ENCODE measurements at regions not wholly inside any gene's neighbourhood (a gene's known extent, or its start where the extent isn't known, plus 50 kb on each side); places are given as distances from the start of the nearest gene placed in this dataset.

DNA sequence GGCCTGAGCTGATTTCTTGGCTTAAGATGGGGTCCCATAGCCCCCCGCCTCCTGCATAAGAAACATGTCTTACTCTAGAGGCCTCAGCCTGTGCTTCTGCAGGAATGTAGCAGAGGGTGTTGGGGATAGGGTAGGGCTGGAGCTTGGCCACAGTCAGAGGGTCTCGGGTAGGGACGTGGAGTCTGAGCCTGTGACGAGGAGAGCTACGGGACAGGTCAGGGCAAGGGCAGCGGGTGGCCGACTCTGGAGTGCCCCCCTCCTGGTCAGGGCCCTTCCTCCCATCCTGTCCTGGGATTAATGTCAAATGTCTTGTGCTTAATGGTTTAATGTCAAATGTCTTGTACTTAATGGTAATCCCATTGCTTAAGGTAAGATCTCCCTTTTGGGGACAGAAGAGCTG, 130.4 kb downstream of the GLI2 start:
- DNase-seq (ENCODE audit: low read depth, low spot score) = no peak

DNA sequence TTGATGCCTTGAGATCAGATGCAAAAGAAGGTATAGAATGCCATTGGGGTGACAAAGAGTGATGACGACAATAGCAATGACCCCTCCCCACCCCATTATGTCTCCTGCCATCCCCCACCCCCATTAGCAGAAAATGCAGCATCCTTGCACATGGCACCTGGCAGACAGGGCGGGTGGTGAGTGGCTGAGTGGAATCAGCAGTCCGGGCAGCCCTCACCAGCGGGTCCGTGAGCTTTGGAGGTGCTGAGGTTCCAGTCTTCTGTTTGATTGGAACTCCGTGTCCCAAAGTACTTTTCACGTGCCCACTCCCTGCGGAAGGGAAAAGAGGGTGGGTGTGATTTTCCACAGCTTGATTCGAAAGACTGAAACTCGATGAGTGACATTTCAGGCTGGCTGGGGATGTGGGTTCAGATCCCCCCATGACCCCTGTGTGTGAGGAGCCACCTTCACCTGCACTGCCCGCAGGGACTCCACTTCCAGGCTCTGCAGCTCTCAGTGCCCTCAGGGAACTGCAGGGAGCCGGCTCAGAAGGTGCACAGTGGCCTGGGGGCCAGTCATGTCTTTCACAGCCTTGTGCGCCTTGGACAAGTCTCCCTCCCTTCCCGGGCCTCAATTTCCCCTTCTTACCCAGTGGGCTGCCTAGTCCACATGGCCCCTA, 130.9 kb downstream of the GLI2 start:
- DNase-seq (ENCODE audit: low read depth, low spot score) = no peak

DNA sequence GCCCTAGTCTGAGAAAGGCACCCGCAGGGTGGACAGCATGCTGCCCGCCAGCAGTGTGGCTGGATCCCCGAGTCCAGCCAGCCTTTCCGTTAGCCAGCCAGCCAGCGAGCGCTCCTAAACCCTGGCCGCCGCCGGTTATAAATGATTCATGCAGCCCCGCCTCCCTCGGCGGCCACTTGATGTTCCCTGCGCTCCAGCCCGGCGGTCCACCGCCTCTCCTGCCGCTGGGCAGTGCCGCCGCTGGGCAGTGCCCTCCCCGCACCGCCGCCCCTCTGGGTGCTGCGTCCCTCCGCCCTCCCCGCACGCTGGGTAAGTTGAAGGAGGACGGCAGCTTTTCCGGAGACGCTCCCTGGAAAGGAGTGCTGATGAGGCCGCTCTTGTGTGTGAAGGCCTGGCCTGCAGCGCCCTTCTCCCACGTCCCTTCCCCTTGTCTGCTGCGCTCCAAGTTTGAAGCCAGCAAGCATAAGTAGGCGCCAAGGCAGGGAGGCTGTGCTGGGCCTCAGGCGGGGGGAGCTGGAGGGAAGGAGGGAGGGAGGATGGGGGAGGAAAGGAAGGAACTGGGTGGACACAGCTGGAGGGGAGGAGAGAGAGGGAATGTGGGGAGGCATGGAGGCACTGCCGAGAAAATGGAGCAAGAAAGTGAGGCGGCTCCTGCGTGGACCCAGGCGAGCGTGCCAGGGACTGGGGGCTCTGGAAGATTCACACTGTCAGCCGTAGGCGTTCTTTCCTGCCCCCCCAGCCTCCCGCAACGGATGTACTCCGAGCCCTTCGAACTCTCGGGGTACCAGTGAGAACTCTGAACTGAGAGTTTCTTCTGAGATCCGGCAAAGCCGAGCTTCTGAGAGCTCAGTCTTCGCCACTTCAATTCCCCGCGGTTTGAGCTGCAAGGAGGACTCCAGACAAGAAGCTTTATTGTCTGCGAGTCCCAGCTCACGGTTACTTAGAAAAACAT, 131.9 kb downstream of the GLI2 start:
- DNase-seq (ENCODE audit: low read depth, low spot score) = no peak

DNA sequence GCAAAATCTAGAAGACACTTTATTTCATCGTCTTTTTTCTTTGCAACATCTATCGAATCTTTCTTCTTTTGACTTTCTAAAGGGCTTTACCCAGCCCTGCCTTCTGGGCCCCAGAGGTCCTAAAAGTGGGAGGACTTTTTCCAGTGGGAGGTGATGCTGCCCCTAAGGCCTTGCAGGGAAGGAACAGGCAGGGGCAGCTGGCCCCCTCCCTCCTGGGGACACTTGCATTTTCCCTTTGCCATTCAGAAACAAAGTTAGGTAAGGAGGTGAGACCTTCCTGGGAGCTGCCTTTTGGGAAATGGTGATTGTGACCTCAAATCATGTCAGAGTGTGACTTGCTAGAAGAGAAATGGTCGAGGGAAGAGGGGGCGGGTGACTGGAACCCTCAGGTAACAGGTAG, 132.7 kb downstream of the GLI2 start:
- DNase-seq (ENCODE audit: low read depth, low spot score) = no peak

DNA sequence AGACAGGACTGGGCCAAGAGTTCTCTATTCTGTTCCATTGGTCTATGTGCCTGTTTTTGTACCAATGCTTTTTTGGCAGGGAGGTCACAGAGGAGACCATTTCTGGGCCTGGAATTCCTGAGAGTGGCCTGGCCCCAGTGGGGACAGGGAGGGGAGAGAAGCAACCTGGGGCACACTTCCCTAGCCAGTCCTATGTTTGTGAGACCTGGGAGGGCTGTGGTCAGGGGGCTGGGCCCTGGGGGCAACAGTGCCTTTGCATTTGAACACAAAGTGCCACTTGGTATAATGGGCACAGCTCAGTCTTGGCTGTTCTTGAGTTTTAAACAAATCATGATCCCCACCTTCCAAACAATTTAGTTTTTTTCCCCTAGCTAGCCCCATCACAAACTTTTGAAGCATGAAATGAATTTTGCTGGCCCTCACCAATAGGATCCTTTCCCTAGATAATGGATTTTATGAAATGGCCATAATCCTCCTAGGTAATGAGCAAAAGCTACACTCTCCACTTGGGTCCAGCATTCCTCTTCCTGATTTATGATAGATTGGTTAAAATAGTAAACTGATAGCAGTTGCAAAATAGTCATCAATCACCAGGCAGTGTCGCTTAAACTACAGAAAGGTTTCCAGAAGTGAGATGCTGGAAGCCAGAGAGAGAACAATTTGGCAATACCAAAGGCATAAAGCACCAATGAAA, 133.5 kb downstream of the GLI2 start:
- no peak for DNase-seq (ENCODE audit: low read depth, low spot score)

DNA sequence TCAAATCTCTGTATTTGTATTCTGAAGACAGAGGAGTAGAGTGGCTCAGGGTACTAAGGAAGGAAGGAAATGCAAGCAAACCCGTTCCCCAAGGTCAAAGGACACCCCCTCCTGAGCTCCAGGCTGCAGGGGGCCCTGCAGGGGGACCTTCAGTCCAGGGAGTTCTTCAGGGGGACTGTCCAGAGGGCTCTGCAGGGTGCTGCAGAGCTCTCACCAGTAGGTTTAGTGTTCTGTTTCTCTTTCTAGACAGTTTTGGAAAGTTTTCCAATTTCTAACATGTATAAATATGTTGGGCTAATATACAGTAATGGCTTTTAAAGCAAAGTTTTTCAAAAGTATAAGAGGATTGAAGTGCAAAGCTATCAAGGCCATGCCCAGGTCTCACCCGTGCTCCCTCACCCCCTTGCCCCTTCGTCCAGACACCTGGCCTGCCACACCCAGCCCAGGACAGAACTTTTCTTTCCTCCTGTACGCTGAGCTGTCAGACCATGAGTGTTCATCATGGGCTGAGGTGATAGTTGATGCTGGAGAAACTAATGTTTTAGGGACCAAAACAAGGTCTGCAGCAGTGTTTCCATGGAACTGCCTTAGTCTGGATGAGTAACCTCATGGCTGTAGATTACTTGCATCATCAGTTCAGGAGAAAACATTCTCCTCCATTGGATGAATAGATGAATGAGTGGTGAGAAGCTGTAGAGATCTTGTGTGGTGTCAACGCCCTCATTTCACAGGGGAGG, 134.2 kb downstream of the GLI2 start:
- no peak for DNase-seq (ENCODE audit: low read depth, low spot score)

DNA sequence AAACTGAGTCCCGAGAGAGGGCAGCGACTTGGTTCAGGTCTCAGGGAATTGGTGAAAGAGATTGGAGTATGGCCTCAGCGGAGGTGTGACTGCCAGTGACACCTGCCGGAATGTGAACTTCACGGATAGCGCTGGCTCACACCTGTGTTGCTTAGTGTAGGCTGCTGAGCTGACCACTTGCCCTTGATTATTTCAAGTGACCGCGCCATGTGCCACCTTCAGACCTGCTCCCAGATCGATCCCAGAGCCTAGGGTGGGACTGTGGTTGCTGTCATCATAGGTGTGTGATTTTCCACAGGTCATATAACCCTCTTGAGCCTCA, 134.8 kb downstream of the GLI2 start:
- no peak for DNase-seq (ENCODE audit: low read depth, low spot score)

DNA sequence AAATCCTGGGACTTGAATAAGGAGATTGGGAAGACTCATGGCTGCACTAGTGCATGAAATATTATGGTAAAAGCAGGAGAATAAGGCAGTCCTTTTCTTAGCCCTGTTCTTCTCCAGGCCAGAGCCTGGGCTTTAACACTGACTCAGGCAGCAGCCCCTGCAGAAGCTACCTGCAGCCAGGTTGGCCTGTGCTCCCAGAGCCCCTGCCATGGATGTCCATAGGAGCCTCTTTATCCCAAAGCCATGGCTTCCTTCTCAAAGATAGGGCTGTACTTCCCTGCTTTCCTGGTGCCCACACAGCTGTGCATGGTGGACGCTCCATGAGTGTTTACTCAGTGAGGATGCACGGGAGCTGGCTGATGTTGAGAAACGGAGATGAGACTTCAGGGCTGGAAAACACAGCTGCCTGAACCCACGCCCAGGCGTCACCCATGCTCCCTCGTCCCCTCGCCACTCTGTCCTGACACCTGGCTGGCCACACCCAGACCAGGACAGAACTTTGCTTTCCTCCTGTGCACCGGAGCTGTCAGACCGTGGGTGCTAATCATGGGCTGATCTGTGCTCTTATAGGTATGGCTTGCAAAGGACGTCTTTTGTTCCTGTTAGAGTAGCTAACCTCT, 135.5 kb downstream of the GLI2 start:
- DNase-seq (ENCODE audit: low read depth, low spot score) = no peak

DNA sequence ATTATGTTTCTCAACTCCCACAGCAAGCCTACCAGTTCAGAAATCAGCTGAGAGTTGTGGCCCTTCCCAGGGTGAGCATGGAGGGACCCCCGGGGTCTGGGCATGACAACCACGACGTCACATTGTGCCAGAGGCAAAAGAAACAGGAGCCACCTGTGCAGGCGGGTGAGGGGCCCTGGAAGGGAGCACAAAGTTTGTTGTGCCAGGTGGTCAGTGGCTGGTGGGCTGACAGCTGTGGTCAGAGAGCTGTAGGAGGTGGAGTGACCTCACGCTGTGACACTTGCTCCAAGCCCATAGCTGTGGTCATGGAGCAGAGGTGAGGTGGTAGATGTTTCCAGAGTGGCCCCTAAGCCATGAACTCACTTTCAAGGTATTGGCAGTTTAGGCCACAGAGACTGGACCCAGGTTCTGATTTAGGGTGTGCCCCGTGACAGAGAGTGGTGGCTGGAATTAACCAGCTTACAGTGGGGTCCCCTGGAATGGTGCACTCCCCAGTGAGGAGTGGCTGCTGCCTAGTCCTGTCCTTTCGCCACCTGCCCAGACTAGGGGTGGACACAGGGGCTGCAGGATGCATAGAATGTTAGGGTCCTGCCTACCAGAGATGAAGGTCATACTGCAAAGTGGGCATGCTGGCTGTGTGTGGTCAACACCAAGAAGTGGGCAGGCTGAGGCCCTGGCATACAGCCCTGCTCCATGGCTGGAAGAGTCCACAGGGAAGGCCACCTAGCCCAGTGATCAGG, 136.4 kb downstream of the GLI2 start:
- no peak for DNase-seq (ENCODE audit: low read depth, low spot score)

DNA sequence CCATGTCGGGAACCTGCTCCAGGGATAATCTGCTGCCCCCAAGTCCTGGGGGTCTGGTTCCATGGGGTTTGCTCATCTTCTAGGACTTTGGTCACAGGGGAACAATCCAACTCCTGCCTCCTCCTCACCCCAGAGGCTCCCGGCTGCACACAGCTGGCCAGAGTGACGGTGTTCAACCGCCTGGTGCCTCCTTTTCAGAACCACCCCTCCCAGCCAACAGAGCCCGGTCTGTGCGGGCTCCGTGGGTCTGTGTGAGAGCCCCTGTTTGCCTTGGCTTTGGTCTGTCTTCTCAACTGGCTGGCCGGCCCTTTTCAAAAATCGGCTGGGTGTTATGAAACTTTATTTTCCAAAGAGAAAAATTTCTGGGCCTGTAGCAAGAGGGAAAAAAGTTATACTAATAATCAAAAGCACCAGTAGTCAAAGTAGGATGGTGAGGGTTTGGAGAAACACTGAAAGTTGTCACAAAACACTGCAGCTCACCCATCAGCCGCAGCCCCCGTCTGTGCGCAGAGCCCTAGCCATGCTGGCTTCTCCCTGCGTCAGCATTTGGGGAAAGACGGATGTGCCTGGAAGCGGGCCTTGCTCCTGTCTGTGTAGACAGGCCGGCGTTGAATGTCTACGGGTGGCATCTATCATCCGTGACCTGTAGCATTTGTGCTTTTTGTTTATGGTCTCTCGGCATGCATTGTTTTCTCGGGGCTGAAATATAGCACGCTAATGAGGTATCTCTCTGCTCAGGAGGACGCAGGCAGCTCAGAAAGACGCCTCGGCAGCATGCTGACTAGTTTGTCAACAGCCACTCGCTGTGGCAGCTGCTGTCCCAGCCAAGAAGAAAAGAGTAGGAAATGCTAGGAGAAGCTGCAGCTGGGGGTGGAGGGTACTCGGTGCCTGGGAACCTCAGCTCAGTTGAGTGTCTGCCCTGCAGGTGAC, 138.6 kb downstream of the GLI2 start:
- no peak for DNase-seq (ENCODE audit: low read depth, low spot score)

DNA sequence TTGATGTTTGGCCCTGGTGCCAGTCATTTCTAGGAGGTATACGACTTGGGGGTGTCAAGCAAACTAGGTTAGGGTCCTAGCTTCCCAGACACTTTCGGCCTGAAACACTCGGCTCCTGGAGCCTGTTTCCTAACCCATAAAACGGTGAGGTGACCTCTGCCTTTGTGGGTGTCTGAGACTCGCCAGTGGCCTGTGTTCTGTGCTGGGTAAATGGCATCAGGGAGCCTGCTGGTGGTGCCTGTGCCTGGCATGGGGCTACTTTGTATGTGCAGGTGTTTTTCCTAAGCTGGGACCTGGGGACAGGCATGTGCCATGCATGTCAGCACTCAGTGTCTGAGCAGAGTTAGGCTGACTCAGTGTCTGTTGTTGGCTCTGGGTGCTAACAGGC, 139.2 kb downstream of the GLI2 start:
- no peak for DNase-seq (ENCODE audit: low read depth, low spot score)

DNA sequence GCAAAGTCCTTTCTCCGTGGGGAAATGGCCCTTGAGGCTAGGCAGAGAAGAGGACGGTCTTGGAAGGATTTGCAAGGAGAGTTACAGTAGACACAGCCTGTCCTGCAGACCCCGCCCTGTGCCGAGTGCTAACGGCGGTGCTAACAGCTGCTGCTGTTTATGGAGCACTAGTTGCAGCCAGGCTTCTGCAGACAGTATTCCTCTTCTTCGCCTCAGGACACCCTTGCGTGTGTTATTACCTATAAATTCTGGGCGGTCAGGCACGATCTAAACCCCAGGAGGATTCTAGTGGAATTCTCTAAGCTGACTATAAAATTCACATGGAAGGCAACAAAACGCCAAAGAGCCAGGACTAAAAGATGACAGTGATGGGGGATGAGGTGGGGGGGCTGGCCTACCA, 139.8 kb downstream of the GLI2 start:
- DNase-seq (ENCODE audit: low read depth, low spot score) = no peak

DNA sequence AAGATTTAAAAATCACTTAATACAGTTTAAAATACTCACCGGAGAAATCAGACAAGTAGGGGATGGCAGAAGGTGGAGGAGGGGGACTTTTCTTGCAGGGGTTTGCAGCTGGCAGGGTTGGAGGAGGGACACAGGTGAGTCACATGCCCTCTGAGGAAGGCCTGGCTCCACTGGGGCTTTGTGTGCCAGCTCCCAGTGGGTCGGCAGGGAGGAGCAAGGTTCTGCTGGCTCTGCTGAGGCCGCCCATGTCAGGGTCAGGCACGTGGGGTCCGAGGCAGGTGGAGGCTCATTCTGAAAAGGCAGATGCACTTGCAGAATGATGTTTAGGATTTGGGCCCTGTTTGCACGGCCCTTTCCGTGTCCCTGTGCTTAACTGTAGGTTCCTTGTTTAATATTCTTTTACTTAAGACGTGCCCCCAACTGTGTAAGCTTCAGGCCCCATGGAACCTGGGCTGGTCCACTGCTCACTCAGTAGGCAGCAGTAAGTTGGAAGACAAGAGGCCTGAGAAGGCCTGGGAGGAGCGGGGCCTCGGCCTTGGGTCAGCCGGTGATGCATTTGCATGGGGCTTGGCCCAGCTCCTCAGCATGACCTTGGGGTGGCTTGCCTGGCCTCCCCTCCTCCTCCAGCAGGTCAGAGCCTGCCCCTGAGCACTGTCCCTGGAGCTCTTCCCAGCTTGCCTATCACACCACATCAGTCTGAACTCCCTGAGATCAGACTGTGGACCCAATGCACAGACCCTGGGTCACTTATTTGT, 141.0 kb downstream of the GLI2 start:
- DNase-seq (ENCODE audit: low read depth, low spot score) = no peak

DNA sequence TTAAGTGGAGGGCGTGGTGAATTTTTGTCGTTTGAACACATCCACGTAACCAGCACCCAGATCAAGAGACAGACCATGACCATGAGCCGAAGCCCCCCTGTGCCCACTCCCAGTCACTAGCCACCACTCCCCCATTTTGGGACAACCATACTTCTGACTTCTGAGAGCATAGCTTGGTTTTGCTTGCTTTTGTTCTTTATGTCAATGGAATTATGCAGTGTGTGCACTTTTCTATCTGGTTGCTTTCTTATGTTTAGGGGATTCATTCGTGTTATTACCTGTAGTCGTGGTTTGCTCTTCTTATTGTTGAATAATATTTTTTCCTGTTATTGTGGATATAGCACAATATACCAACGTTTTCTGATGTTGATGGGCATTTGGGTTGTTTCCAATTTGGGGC, 141.7 kb downstream of the GLI2 start:
- no peak for DNase-seq (ENCODE audit: low read depth, low spot score)

DNA sequence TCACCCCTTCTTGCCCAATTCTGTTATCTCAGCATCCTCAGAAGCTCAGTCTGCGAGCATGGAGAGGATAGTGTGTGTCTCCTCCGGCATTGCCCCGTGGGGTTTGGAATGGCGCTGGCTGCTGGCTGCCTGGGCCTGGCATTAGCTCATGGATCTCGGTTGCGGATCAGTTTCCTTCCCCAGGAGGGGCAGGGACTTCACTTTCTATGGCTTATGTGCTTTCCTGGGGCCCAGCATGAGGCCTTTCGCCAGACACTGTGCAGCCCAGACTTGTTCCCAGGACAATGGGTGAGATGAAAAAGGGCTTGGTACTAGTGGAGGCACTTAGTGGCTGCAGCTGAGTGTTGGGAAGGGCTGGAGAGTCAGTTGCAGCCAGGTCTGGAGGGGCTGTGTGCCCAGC, 143.3 kb downstream of the GLI2 start:
- DNase-seq (ENCODE audit: low read depth, low spot score) = no peak

DNA sequence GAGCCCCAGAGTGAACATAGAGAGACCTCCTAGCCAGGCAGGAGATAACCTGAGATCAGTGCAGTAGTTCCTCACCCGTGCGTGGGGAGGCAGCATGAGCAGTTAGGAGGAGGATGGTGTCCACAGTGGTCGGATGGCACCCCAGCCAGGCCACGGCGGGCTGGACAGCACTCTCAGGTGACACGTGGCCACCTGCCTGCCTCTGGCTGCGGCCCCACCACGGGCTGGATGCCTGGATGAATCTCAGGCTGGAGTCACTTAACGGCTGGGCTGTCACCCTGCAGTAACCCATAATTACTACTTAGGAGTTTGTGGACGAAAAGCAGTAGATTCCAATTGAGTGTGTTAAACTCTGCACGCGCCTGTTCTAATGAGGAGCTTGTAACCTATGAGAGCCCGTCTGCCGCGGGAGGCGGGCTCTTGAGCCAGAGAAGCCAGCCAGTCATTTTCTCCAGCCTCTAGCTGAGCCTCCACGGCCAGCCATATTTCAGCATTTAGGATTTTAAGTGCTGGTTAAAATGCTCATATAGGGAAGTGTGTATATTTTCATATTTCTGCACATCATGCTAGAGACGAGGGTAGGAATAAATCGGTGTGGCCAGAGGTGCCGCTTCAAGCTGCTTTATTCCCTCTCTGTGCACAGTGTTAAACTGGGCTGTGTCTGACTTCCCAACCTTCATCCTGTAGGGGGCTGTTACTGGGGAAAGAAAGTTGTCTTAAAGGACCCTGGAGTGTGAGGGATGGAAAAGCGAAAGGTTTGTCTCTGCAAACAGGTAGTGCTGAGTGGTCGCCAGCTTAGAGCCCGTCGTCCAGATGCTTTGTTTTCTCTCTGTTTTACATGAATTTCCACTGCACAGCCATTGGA, 144.0 kb downstream of the GLI2 start:
- no peak for DNase-seq (ENCODE audit: low read depth, low spot score)

DNA sequence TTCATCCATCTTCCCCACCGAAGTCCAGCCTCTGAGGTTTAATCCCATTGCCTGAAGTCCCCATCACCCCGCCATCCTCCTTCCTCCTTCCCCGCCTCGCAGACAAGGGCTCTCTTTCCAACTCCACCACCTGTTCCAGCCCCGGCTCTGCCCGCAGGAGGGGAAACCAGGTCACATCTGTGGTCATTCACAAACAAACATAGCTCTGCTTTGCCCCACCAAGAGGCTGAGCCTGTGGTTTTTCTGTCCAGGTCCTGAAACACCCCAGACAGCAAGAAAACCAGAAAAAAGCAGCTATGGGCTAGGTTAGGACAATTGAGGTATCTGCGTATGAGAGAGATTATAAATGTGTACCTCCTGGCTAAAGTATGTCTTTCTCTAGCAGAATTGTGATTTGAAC, 144.7 kb downstream of the GLI2 start:
- no peak for DNase-seq (ENCODE audit: low read depth, low spot score)
